ENCODE measurements at regions not wholly inside any gene's neighbourhood (a gene's known extent, or its start where the extent isn't known, plus 50 kb on each side); places are given as distances from the start of the nearest gene placed in this dataset.
"Not testable (repeated sequence)": the region's sequence is repeated elsewhere in the genome, so short reads cannot be mapped to it uniquely, and the experiment has no call there.

DNA sequence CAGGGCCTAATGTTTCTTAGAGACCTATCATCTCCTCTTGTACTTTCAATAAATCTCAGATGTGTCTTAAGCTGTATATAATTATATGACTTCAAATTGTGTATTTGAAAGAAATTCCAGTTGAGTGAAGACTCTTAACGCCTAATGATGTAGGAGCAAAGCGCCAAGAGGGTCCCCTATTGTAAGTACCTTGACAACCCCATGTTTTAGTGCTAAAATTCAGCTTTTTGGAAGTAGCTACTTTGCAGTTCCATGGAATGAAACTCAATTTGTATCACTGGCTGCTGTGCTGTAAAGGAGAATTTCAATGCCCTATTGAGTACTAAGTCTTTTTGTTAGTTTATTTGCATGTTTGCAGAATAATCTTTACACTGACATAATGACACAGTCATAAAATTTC is 1826.6 kb upstream of the AGA start:
- Histone ChIP-seq H3K9me3 (ENCODE audit: low read depth, low read length) (peaks cover 6% of the 10 kb centered on the region), H3K4me1 (ENCODE audit: insufficient read depth, low read length) (no peaks in the 10 kb centered on the region), H3K27me3 (ENCODE audit: insufficient read depth, low read length) (no peaks in the 10 kb centered on the region), H3K4me3 (ENCODE audit: low read length) (no peak overlapping the region)

DNA sequence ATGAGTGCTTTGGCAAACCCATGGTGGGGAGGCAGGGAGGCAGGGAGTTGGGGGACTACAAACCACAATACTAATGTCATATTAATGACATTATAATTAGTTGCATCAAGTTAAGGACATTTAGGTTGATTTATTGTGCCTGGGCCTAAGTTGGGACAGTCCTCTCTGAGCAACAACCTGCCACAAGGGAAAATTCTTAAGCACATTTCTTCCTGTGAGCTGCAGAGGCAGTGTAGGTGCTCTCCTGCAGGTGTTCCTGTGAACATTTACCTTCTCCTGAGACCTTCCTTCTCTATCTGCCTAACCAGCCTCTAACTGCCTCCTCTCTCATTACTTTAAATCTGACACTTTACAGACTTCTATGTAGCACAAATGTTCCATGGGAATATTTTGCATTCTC is 1830.0 kb upstream of the AGA start:
- Histone ChIP-seq H3K27me3 (ENCODE audit: insufficient read depth, low read length) (no peaks in the 10 kb centered on the region), H3K9me3 (ENCODE audit: low read depth, low read length) (no peaks in the 10 kb centered on the region), H3K4me1 (ENCODE audit: insufficient read depth, low read length) (no peaks in the 10 kb centered on the region), H3K4me3 (ENCODE audit: low read length) (no peak overlapping the region)

DNA sequence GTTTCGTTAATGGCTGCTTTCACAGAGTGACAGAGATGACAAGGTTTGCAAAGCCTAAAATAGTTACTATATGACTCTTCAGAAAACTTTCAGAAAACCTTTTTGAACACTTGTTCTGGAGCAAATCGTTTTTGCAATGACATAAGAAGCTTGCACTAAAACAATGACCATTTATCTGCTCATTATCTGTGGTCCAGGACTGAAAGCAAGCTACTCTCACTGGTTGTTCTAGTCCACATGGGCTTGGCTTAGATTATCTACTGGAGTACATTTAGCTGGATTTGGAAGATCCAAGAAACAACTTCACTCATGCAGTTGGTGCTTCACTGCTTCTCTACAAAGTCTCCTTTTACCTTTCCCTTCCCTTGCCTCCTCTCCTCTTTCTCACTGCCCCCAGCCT is 1836.4 kb upstream of the AGA start:
- no peaks in the 10 kb centered on the region for H3K27me3 ChIP-seq (ENCODE audit: insufficient read depth, low read length)
- no peak overlapping the region for H3K4me3 ChIP-seq (ENCODE audit: low read length)
- peaks cover 6% of the 10 kb centered on the region for H3K9me3 ChIP-seq (ENCODE audit: low read depth, low read length)
- H3K4me1 ChIP-seq (ENCODE audit: insufficient read depth, low read length), result no peaks in the 10 kb centered on the region

DNA sequence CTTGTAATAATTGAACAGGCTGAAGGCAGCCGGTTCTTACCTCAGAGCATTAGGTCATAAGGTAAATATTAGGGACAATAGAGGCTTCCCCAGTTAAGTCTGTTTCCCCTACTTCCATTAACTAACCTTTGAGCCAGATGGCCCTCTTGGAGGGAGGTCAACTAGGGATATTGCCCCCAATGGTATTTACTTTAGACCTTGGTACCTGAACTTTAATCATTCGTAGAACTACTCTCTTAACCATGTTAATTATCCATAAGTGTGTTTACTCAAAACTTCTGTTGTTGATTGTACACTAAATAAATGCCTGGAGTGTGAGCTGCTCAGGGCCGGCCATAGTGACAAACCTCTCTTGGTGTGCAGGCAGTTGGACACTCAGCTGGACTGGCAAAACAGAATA is 1843.5 kb upstream of the AGA start:
- Histone ChIP-seq H3K4me3 (ENCODE audit: low read length) (no peak overlapping the region), H3K27me3 (ENCODE audit: insufficient read depth, low read length) (no peaks in the 10 kb centered on the region), H3K4me1 (ENCODE audit: insufficient read depth, low read length) (no peaks in the 10 kb centered on the region), H3K9me3 (ENCODE audit: low read depth, low read length) (no peaks in the 10 kb centered on the region)

DNA sequence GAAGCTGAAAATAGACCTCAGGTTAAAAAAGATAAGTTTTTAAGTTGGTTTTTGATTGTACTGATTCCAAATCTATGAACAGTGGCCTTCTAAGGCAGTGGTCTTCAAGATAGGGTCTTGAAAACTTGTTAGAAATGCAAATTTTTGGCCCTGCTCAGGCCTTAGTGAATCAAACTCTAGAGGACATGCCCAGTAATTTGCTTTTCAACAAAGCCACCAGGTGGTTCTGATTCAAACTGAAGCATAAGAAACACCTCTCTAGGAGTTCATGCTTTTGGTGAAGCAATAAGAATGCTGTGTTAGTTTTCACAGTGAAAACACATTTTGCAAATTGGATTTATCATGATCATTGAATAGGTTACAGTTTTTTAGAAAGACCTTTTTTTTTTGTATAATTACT is 1849.4 kb upstream of the AGA start:
- no peaks in the 10 kb centered on the region for H3K9me3 ChIP-seq (ENCODE audit: low read depth, low read length)
- no peaks in the 10 kb centered on the region for H3K27me3 ChIP-seq (ENCODE audit: insufficient read depth, low read length)
- H3K4me3 ChIP-seq (ENCODE audit: low read length), result no peak overlapping the region
- H3K4me1 ChIP-seq (ENCODE audit: insufficient read depth, low read length), result no peaks in the 10 kb centered on the region

DNA sequence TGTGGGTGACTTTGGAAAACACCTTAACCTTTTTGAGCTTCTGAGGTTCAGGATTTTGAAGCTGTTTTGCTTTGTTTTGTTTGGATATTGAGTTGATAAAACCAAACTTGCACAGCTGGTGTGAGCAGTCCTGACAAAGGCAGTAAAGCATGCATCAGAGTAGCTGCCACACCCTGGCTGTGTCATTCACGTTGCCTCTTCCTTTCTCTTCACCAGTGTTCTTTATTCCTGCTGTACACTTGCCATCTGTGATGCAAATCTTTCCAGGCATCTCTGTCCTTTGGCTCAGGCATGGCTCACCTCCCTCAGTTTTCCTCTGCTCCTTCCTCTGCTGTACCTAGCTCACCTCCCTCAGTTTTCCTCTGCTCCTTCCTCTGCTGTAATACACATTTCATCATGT is 1850.2 kb upstream of the AGA start:
- Histone ChIP-seq H3K27me3 (ENCODE audit: insufficient read depth, low read length) (no peaks in the 10 kb centered on the region), H3K9me3 (ENCODE audit: low read depth, low read length) (peaks cover 4% of the 10 kb centered on the region), H3K4me1 (ENCODE audit: insufficient read depth, low read length) (no peaks in the 10 kb centered on the region), H3K4me3 (ENCODE audit: low read length) (no peak overlapping the region)

DNA sequence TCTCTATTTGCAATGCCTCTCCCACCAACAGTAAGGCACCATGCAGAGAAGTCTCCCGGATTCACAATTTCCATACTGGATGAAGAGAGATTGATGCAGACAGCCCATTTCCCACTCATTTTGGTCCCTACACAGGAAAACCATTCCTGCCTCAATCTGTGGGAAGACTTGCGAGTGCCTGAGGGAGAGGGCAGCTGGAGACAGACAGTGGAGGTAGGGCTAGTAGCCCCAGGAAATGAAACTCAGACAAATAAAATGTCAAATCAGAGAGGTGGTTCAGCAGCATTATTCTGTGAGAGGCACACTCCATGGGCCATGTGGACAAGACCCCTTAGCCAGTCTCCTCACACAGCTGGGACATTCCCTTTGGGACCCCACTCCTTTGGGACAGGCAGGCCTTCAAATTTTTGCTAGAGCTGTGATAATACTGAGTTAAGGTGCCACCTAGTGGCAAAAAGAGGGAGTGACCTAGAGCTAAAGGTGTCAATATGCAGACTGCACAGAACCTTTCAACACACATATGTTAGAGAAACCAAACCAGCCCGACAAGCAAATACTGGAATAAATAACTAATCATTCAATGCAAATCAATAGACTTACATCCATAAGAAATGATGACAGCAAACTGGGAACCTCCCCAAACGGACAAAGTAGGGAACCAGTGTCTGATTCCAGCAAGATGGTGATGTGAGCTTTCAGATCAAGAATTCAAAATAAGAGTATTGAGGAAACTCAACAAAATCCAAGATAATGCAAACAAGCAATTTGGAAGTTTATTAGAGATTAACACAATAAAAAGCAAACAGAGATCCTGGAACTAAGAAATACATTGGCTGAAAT is 1865.3 kb upstream of the AGA start:
- no peaks in the 10 kb centered on the region for H3K4me1 ChIP-seq (ENCODE audit: insufficient read depth, low read length)
- no peaks in the 10 kb centered on the region for H3K9me3 ChIP-seq (ENCODE audit: low read depth, low read length)
- no peak overlapping the region for H3K4me3 ChIP-seq (ENCODE audit: low read length)

DNA sequence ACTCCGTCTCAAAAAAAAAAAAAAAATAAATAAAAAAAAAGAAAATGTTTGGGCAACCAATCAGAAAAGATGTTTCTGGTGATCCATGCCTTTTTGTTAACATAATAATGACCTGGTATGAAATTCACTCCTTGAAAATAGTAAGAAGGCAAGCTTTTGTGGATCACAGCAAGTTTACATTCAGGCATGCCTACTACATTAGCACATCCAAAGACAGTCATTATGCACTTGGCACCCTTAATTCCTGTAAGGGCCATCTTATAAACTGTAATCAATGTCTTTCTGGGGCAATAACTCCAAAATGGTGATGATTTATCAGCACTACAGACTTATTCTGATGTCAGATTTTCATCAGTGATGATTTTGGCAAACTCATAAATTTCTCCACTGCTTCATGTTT is 1871.6 kb upstream of the AGA start:
- Histone ChIP-seq H3K27me3 (ENCODE audit: insufficient read depth, low read length) (no peaks in the 10 kb centered on the region), H3K4me3 (ENCODE audit: low read length) (no peak overlapping the region), H3K9me3 (ENCODE audit: low read depth, low read length) (no peaks in the 10 kb centered on the region), H3K4me1 (ENCODE audit: insufficient read depth, low read length) (no peaks in the 10 kb centered on the region)

More for the DNA sequence above, 1865.3 kb upstream of the AGA start:
- no peaks in the 10 kb centered on the region for H3K27me3 ChIP-seq (ENCODE audit: insufficient read depth, low read length)

DNA sequence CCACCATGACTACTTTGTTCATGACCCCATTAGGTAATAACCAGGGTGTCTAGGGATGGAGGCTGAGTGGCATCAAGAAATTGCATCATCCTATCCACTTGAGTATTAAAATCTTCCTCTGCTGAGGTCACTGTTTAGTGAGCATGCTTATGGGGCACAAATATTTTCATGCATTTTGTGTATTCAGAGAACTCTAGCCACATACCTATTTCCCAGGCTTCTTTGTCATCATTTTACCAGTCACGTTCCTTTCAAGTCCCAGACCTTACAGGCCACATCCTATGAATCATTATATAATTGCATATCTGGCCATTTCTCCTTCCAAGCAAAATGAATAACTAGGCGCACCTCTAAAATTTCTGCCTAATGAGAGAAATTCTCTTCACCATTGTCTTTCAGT is 1882.9 kb upstream of the AGA start:
- H3K9me3 ChIP-seq (ENCODE audit: low read depth, low read length), result no peaks in the 10 kb centered on the region
- no peak overlapping the region for H3K4me3 ChIP-seq (ENCODE audit: low read length)
- H3K4me1 ChIP-seq (ENCODE audit: insufficient read depth, low read length), result no peaks in the 10 kb centered on the region
- H3K27me3 ChIP-seq (ENCODE audit: insufficient read depth, low read length), result no peaks in the 10 kb centered on the region

DNA sequence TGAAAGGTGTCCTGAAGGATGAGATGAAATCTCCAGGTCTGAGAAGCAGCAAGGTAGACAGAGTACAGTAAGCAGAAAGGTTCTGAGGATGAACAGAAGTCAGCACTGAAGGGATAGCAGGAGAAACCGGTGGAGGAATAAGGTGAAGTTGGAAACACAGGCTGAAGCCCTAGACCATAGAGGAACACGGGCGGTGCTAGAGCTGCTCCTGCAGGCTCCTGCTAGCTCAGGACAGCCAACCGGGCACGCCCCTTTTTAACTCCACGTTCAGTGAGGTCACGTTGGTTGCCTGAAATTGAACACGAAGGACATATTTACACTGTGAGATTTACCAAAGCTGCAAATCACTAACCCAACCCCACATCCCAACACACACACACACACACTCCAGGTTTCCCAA is 1886.4 kb upstream of the AGA start:
- no peak overlapping the region for H3K4me3 ChIP-seq (ENCODE audit: low read length)
- no peaks in the 10 kb centered on the region for H3K27me3 ChIP-seq (ENCODE audit: insufficient read depth, low read length)
- H3K9me3 ChIP-seq (ENCODE audit: low read depth, low read length), result no peaks in the 10 kb centered on the region
- no peaks in the 10 kb centered on the region for H3K4me1 ChIP-seq (ENCODE audit: insufficient read depth, low read length)

DNA sequence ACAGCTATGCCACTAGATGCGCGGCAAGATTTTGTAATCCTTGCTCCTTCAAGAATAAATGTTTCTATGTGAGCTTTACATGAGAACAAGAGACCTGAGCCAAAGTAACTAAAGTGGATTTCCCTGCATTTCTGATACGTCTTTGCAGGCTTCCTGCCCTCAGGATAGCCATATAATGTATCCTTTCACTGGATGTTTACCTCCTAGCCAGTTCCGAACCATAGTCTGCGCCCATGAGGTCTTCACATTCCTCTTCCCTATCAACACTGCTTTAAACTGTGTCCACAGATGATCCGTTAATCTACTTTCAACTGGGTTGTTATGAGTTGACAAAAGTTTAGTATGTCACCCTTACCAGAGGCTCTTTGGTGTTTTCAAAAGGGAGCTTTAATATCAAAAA is 1889.1 kb upstream of the AGA start:
- Histone ChIP-seq H3K4me1 (ENCODE audit: insufficient read depth, low read length) (no peaks in the 10 kb centered on the region), H3K4me3 (ENCODE audit: low read length) (no peak overlapping the region), H3K9me3 (ENCODE audit: low read depth, low read length) (no peaks in the 10 kb centered on the region), H3K27me3 (ENCODE audit: insufficient read depth, low read length) (no peaks in the 10 kb centered on the region)

DNA sequence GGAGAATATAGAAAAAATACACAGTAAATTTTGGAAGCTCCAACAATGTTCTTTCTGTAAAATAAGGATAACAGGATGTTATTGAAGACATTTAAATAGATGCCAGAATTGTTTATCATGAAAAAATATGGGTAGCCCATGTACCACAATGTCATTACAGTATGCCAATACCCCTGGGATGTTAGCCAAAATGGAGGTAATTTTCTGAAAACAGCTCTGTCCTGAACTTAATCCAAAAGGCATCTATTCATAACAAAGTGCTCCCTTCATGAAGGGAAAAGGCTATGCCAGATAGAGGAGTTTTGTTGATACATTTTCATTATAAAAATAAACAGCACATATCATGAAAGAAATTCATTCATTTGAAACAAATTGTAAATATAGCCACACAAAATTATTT is 1902.6 kb upstream of the AGA start:
- Histone ChIP-seq H3K27me3 (ENCODE audit: insufficient read depth, low read length) (no peaks in the 10 kb centered on the region), H3K4me3 (ENCODE audit: low read length) (no peak overlapping the region), H3K4me1 (ENCODE audit: insufficient read depth, low read length) (no peaks in the 10 kb centered on the region), H3K9me3 (ENCODE audit: low read depth, low read length) (no peaks in the 10 kb centered on the region)

DNA sequence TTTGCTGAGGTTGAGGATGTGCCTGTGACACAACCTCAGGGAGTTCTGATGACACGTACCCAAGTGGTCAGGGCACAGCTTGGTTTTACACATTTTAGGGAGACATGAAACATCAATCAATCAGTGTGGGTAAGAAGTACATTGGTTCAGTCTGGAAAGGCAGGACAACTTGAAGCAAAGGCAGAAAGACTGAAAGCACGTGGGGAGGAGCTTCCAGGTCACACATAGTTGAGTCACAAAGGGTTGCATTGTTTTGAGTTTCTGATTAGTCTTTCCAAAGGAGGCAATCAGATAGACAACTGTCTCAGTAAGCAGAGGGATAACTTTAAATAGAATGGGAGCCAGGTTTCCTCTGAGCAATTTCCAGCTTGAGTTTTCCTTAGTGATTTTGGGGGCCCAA is 1910.0 kb upstream of the AGA start:
- Histone ChIP-seq H3K4me3 (ENCODE audit: low read length) (no peak overlapping the region), H3K27me3 (ENCODE audit: insufficient read depth, low read length) (no peaks in the 10 kb centered on the region), H3K4me1 (ENCODE audit: insufficient read depth, low read length) (no peaks in the 10 kb centered on the region), H3K9me3 (ENCODE audit: low read depth, low read length) (no peaks in the 10 kb centered on the region)

DNA sequence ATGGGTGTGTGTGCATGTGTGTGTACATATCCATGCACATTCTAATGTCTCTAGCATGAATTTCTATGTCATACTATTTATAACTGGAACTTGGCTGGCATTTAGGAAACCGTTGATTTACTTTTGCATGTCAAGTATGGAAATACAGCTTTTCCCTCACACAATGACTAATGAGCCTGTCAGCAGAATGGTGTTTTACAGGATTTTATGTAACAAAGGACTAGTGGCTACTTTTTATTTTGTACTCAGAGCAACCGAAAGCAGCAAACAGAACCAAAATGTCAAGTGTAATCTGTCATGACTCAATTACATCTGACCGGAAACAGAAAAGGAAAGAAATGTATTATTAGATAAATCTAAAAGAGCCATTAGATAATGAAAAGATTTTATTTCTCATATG is 1911.5 kb upstream of the AGA start:
- H3K27me3 ChIP-seq (ENCODE audit: insufficient read depth, low read length), result no peaks in the 10 kb centered on the region
- no peaks in the 10 kb centered on the region for H3K9me3 ChIP-seq (ENCODE audit: low read depth, low read length)
- no peak overlapping the region for H3K4me3 ChIP-seq (ENCODE audit: low read length)
- H3K4me1 ChIP-seq (ENCODE audit: insufficient read depth, low read length), result no peaks in the 10 kb centered on the region

DNA sequence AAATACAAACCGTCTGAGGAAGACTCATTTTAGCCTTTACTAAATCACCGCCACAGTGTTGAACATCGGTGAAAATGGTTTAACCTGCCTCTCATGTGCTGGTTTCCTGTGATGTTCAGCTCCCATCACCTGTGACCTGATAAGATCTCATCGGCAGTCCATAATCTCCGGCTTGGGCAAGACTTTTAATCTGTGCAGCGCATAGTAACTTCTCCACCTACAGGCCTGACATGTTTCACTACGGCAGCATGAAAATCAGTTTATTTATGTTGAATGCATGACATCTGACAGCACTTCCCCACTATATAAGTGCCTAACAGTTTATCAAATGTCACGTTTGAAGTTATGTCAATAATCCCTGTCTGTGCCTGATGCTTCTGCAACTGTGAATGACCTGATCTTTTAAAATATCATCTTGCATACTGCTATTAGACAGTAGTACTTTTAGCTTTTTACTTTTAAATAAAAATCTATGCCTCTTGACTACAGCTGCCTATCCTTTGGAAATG is 1919.8 kb upstream of the AGA start:
- no peaks in the 10 kb centered on the region for H3K4me1 ChIP-seq (ENCODE audit: insufficient read depth, low read length)
- H3K27me3 ChIP-seq (ENCODE audit: insufficient read depth, low read length), result no peaks in the 10 kb centered on the region
- H3K9me3 ChIP-seq (ENCODE audit: low read depth, low read length), result no peaks in the 10 kb centered on the region
- no peak overlapping the region for H3K4me3 ChIP-seq (ENCODE audit: low read length)

DNA sequence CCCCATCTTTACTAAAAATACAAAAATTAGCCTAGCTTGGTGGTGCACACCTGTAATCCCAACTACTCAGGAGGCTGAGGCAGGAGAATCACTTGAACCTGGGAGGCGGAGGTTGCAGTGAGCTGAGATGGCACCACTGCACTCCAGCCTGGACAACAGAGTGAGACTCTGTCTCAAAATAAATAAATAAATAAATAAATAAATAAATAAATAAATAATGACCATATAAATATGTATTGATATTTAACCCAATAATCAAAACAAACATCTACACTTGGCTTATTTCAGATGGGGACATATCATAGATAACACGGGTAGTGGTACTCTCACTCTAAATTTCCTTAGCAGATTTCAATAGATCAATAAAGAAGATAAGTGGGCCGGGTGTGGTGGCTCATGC is 1923.7 kb upstream of the AGA start:
- not testable (repeated sequence) for H3K4me3 ChIP-seq (ENCODE audit: low read length); H3K27me3 ChIP-seq (ENCODE audit: insufficient read depth, low read length); H3K9me3 ChIP-seq (ENCODE audit: low read depth, low read length); H3K4me1 ChIP-seq (ENCODE audit: insufficient read depth, low read length)
